ENCODE measurements at regions not wholly inside any gene's neighbourhood (a gene's known extent, or its start where the extent isn't known, plus 50 kb on each side); places are given as distances from the start of the nearest gene placed in this dataset.

DNA sequence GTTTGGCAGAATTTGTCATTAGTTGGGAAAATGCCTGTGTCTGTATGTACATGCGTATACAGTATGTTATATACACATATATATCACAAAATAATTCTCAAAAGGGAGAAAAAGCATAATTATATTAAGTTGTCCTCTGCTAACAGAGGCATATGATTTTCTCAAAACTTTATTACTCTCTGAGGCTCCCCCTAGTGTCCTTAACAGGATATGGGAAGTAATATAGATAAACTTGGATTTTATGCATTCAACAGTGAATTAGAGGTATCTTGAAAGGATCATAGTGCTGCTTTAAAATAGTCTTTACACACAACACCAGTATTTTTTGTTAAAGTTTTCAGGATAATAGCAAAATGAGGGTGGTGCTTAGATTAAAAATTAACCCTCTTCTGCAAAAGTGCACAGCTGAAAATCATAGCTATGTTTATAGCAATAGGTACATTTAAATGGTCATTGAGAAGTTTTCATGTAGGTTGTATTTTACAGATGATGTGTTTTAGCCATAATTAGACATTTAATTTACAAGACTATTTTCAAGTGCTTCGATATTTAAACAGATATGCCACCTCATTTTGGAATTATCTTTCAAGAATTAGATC lies 454.0 kb upstream of the ROBO2 start:
- TF ChIP-seq, protein P1, sequence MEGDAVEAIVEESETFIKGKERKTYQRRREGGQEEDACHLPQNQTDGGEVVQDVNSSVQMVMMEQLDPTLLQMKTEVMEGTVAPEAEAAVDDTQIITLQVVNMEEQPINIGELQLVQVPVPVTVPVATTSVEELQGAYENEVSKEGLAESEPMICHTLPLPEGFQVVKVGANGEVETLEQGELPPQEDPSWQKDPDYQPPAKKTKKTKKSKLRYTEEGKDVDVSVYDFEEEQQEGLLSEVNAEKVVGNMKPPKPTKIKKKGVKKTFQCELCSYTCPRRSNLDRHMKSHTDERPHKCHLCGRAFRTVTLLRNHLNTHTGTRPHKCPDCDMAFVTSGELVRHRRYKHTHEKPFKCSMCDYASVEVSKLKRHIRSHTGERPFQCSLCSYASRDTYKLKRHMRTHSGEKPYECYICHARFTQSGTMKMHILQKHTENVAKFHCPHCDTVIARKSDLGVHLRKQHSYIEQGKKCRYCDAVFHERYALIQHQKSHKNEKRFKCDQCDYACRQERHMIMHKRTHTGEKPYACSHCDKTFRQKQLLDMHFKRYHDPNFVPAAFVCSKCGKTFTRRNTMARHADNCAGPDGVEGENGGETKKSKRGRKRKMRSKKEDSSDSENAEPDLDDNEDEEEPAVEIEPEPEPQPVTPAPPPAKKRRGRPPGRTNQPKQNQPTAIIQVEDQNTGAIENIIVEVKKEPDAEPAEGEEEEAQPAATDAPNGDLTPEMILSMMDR (IDR thresholded peaks at IDR 0.05) = peak; percentile 27

DNA sequence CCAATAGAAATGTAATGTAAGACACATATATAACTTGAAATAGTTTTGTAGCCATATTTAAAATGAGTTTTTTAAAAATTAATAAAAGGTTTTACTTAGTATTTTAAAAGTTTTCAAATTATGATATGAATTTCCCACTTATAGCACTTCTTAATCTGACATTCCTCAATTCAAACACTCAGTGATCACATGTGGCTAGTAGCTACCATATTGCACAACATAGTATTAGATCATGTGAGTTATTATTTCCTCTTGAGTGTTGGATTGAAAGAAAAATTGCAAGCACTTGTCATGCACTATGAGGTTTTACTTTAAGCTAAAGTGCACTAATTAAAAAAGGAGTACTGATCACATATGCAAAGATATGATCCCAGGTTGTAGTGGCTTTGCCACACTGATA lies 453.4 kb upstream of the ROBO2 start:
- DNase-seq = no peak
- peaks cover 0 to 3% (median 1%) of the 10 kb centered on the region in 7 donors for H3K9me3 Mint-ChIP-seq
- no peak overlapping the region for H3K9ac ChIP-seq (ENCODE audit: insufficient read depth, low read length, poor library complexity, severe bottlenecking)
- no peaks in the 10 kb centered on the region for H3K36me3 ChIP-seq (replicated peaks in 1 of 2; ENCODE audit: control insufficient read depth in 1 of 2, insufficient read depth in 2 of 2, low read length in 2 of 2)
- H3K9me3 ChIP-seq (replicated peaks in 1 of 2; ENCODE audit: control insufficient read depth in 1 of 2, insufficient read depth in 1 of 2, low read length in 2 of 2) = no peaks in the 10 kb centered on the region
- no peaks in the 10 kb centered on the region for H3K36me3 Mint-ChIP-seq
- H3K4me1 Mint-ChIP-seq = no peaks in the 10 kb centered on the region
- intact Hi-C loops (cut with micrococcal nuclease) = no loop called here
- H4K20me1 ChIP-seq (ENCODE audit: insufficient read depth, low read length) = no peaks in the 10 kb centered on the region
- no peak overlapping the region for H3K4me3 ChIP-seq (replicated peaks in 1 of 3; ENCODE audit: low read depth in 2 of 3, low read length in 3 of 3)
- no peaks in the 10 kb centered on the region for H3K4me1 ChIP-seq (ENCODE audit: control insufficient read depth in 1 of 2, insufficient read depth in 2 of 2, low read length in 2 of 2)
- no peak overlapping the region for H3K4me3 Mint-ChIP-seq
- H3K27ac Mint-ChIP-seq = no peak overlapping the region
- peaks cover 0 to 3% (median 0%) of the 10 kb centered on the region in 3 donors for H3K27me3 Mint-ChIP-seq (ENCODE audit: low read depth in 3 of 3)
- TF ChIP-seq, protein P1 (IDR thresholded peaks at IDR 0.05) = no peak
- no peaks in the 10 kb centered on the region for H3K27me3 ChIP-seq (ENCODE audit: control insufficient read depth in 2 of 2, insufficient read depth in 2 of 2, low read length in 2 of 2)
- no peak overlapping the region for H3K27ac ChIP-seq (ENCODE audit: low read depth in 1 of 2, low read length in 2 of 2)
- H3K79me2 ChIP-seq (ENCODE audit: insufficient read depth, low read length) = no peaks in the 10 kb centered on the region
- H2AFZ ChIP-seq (ENCODE audit: insufficient read depth, low read depth, low read length, poor library complexity, severe bottlenecking) = no peak overlapping the region
- H3K4me2 ChIP-seq (replicated peaks; ENCODE audit: extremely low read depth, low read length, poor library complexity, severe bottlenecking) = no peak overlapping the region

More for the DNA sequence above, 454.0 kb upstream of the ROBO2 start:
- no peaks in the 10 kb centered on the region for H3K4me1 Mint-ChIP-seq
- H3K9ac ChIP-seq (ENCODE audit: insufficient read depth, low read length, poor library complexity, severe bottlenecking) = no peak overlapping the region
- H3K27me3 Mint-ChIP-seq (ENCODE audit: low read depth in 3 of 3) = peaks cover 0 to 3% (median 0%) of the 10 kb centered on the region in 3 donors
- H3K4me2 ChIP-seq (replicated peaks; ENCODE audit: extremely low read depth, low read length, poor library complexity, severe bottlenecking) = no peak overlapping the region
- no peaks in the 10 kb centered on the region for H4K20me1 ChIP-seq (ENCODE audit: insufficient read depth, low read length)
- no peaks in the 10 kb centered on the region for H3K36me3 Mint-ChIP-seq
- H3K4me3 Mint-ChIP-seq = no peak overlapping the region
- H3K9me3 Mint-ChIP-seq = peaks cover 0 to 3% (median 1%) of the 10 kb centered on the region in 7 donors
- H3K27me3 ChIP-seq (ENCODE audit: control insufficient read depth in 2 of 2, insufficient read depth in 2 of 2, low read length in 2 of 2) = no peaks in the 10 kb centered on the region
- no peak overlapping the region for H3K27ac ChIP-seq (ENCODE audit: low read depth in 1 of 2, low read length in 2 of 2)
- H3K36me3 ChIP-seq (replicated peaks in 1 of 2; ENCODE audit: control insufficient read depth in 1 of 2, insufficient read depth in 2 of 2, low read length in 2 of 2) = no peaks in the 10 kb centered on the region
- H3K79me2 ChIP-seq (ENCODE audit: insufficient read depth, low read length) = no peaks in the 10 kb centered on the region
- no CpG with 5 or more reads among the region's 2 CpGs for WGBS (ENCODE audit: insufficient coverage)
- H3K4me1 ChIP-seq (ENCODE audit: control insufficient read depth in 1 of 2, insufficient read depth in 2 of 2, low read length in 2 of 2) = no peaks in the 10 kb centered on the region
- H2AFZ ChIP-seq (ENCODE audit: insufficient read depth, low read depth, low read length, poor library complexity, severe bottlenecking) = no peak overlapping the region
- no peaks in the 10 kb centered on the region for H3K9me3 ChIP-seq (replicated peaks in 1 of 2; ENCODE audit: control insufficient read depth in 1 of 2, insufficient read depth in 1 of 2, low read length in 2 of 2)
- intact Hi-C loops (cut with micrococcal nuclease) = no loop called here
- no peak overlapping the region for H3K27ac Mint-ChIP-seq
- no peak for DNase-seq
- no peak overlapping the region for H3K4me3 ChIP-seq (replicated peaks in 1 of 3; ENCODE audit: low read depth in 2 of 3, low read length in 3 of 3)
